ENCODE measurements at regions not wholly inside any gene's neighbourhood (a gene's known extent, or its start where the extent isn't known, plus 50 kb on each side); places are given as distances from the start of the nearest gene placed in this dataset.

- TF ChIP-seq CTCF (IDR thresholded peaks at IDR 0.05) (no peak), POLR2A (IDR thresholded peaks at IDR 0.05) (no peak)
- H3K27me3 ChIP-seq = no peaks in the 10 kb centered on the region
- H3K36me3 ChIP-seq = no peaks in the 10 kb centered on the region
These were observed 374.2 kb downstream of the SUCLG1 start for GRCh38 chr2:84084856-84085255.

GRCh38 chr2:84083984-84084383, 375.1 kb downstream of the SUCLG1 start:
- Histone ChIP-seq H3K9me3 (no peaks in the 10 kb centered on the region), H3K4me1 (no peaks in the 10 kb centered on the region), H3K27me3 (no peaks in the 10 kb centered on the region), H3K36me3 (no peaks in the 10 kb centered on the region), H3K4me3 (no peak overlapping the region), H3K27ac (no peak overlapping the region)
- DNase-seq = no peak
- TF ChIP-seq CTCF (IDR thresholded peaks at IDR 0.05) (no peak), POLR2A (IDR thresholded peaks at IDR 0.05) (no peak)

More at GRCh38 chr2:84084856-84085255, 374.2 kb downstream of the SUCLG1 start:
- no peak overlapping the region for H3K27ac ChIP-seq
- no peaks in the 10 kb centered on the region for H3K4me1 ChIP-seq
- DNase-seq = no peak
- H3K9me3 ChIP-seq = no peaks in the 10 kb centered on the region
- no peak overlapping the region for H3K4me3 ChIP-seq

GRCh38 chr2:84078471-84078870, 380.6 kb downstream of the SUCLG1 start:
- Histone ChIP-seq H3K27me3 (no peaks in the 10 kb centered on the region), H3K9me3 (no peaks in the 10 kb centered on the region), H3K36me3 (no peaks in the 10 kb centered on the region), H3K27ac (no peak overlapping the region), H3K4me1 (no peaks in the 10 kb centered on the region), H3K4me3 (no peak overlapping the region)
- TF ChIP-seq CTCF (IDR thresholded peaks at IDR 0.05) (no peak), POLR2A (IDR thresholded peaks at IDR 0.05) (no peak)
- DNase-seq = no peak

DNA sequence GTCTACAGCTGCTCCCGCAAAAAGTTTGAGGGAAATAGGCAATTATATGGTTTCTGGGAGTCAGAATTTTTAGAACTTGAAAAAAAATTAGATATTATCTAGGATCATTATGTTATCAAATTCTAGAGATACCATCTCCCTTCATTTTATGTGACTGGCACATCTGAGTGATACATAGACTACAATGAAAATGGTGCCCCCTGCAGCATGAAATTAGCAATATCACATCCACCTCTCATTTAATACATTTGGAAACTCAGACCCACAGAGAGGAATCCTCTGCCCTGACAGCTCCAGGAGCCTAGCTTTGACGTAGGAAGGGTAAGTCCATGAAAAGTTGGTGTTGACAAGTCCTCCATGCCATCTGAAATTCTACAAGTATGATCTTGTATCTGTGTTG, 381.6 kb downstream of the SUCLG1 start:
- no peak overlapping the region for H3K4me3 ChIP-seq
- no peaks in the 10 kb centered on the region for H3K36me3 ChIP-seq
- no peak overlapping the region for H3K27ac ChIP-seq
- H3K27me3 ChIP-seq = no peaks in the 10 kb centered on the region
- no peaks in the 10 kb centered on the region for H3K9me3 ChIP-seq
- DNase-seq = peak in 1 of 3 donors; percentile 50
- no peaks in the 10 kb centered on the region for H3K4me1 ChIP-seq
- TF ChIP-seq CTCF (IDR thresholded peaks at IDR 0.05) (peak in 4 of 6 experiments; percentile 17 to 60 (median 36)), POLR2A (IDR thresholded peaks at IDR 0.05) (no peak)

DNA sequence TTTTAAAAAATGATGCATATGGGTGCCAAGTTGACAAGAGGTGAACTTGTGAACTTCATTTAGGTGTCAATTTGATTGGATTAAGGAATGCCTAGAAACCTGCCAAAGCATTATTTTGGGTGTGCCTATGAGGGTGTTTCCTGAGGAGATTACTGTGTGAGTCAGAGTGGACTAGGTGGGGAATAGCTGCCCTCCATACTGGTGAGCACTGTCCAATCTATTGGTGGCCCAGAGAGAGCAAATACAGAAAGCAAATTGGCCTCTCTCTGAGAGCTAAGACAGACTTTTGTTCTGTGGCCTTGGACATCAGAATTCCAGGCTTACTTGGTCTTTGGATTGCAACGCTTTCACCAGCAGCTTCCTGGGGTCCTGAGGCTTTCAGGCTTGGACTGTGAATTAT, 388.0 kb downstream of the SUCLG1 start:
- Histone ChIP-seq H3K36me3 (no peaks in the 10 kb centered on the region), H3K4me3 (no peak overlapping the region), H3K9me3 (no peaks in the 10 kb centered on the region), H3K4me1 (no peaks in the 10 kb centered on the region), H3K27ac (no peak overlapping the region), H3K27me3 (no peaks in the 10 kb centered on the region)
- DNase-seq = no peak
- TF ChIP-seq CTCF (IDR thresholded peaks at IDR 0.05) = no peak
- TF ChIP-seq POLR2A (IDR thresholded peaks at IDR 0.05) = no peak

DNA sequence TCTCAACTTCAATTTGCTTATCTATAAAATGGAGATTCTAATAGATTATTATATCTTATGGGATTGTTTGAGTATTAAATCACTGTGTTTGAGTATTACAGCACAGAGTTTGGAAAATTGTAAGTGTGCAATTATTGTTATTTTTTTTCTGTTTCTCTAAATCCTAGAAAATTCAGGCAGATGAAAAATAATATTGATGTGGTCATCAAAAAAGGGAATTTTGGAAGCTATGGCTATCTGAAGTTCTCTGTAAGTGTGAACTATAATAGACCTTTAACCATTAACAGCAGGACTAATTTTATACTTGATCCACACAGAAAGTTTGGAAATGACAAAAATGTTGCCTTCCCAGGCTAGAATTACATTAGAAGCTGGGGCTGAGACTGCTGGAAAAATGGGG, 393.2 kb downstream of the SUCLG1 start:
- Histone ChIP-seq H3K36me3 (no peaks in the 10 kb centered on the region), H3K27ac (no peak overlapping the region), H3K4me1 (no peaks in the 10 kb centered on the region), H3K27me3 (no peaks in the 10 kb centered on the region), H3K9me3 (no peaks in the 10 kb centered on the region), H3K4me3 (no peak overlapping the region)
- DNase-seq = no peak
- TF ChIP-seq POLR2A (IDR thresholded peaks at IDR 0.05) (no peak), CTCF (IDR thresholded peaks at IDR 0.05) (no peak)
